ENCODE measurements at regions not wholly inside any gene's neighbourhood (a gene's known extent, or its start where the extent isn't known, plus 50 kb on each side); places are given as distances from the start of the nearest gene placed in this dataset.

- H3K36me3 ChIP-seq: no peaks in the 10 kb centered on the region
- H3K4me3 ChIP-seq: no peak overlapping the region
- DNase-seq: peak in 1 of 3 donors; percentile 35
- no peaks in the 10 kb centered on the region for H3K4me1 ChIP-seq
- no peaks in the 10 kb centered on the region for H3K27me3 ChIP-seq
- no peak overlapping the region for H3K27ac ChIP-seq
- no peaks in the 10 kb centered on the region for H3K9me3 ChIP-seq
- TF ChIP-seq, protein P1, sequence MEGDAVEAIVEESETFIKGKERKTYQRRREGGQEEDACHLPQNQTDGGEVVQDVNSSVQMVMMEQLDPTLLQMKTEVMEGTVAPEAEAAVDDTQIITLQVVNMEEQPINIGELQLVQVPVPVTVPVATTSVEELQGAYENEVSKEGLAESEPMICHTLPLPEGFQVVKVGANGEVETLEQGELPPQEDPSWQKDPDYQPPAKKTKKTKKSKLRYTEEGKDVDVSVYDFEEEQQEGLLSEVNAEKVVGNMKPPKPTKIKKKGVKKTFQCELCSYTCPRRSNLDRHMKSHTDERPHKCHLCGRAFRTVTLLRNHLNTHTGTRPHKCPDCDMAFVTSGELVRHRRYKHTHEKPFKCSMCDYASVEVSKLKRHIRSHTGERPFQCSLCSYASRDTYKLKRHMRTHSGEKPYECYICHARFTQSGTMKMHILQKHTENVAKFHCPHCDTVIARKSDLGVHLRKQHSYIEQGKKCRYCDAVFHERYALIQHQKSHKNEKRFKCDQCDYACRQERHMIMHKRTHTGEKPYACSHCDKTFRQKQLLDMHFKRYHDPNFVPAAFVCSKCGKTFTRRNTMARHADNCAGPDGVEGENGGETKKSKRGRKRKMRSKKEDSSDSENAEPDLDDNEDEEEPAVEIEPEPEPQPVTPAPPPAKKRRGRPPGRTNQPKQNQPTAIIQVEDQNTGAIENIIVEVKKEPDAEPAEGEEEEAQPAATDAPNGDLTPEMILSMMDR (IDR thresholded peaks at IDR 0.05): no peak
- no peak for TF ChIP-seq POLR2A (IDR thresholded peaks at IDR 0.05)
Observed at GRCh38 chr11:69930081-69931059, 111.2 kb upstream of the FGF3 start.

- no peaks in the 10 kb centered on the region for H3K9me3 ChIP-seq
- H3K4me1 ChIP-seq: no peaks in the 10 kb centered on the region
- no peaks in the 10 kb centered on the region for H3K36me3 ChIP-seq
- peak in 1 of 3 donors; percentile 24 for DNase-seq
- no peaks in the 10 kb centered on the region for H3K27me3 ChIP-seq
- TF ChIP-seq, protein P1 (IDR thresholded peaks at IDR 0.05): no peak
- no peak for TF ChIP-seq POLR2A (IDR thresholded peaks at IDR 0.05)
- H3K27ac ChIP-seq: no peak overlapping the region
- H3K4me3 ChIP-seq: no peak overlapping the region
Observed at GRCh38 chr11:69931060-69931910, 112.1 kb upstream of the FGF3 start.

DNA sequence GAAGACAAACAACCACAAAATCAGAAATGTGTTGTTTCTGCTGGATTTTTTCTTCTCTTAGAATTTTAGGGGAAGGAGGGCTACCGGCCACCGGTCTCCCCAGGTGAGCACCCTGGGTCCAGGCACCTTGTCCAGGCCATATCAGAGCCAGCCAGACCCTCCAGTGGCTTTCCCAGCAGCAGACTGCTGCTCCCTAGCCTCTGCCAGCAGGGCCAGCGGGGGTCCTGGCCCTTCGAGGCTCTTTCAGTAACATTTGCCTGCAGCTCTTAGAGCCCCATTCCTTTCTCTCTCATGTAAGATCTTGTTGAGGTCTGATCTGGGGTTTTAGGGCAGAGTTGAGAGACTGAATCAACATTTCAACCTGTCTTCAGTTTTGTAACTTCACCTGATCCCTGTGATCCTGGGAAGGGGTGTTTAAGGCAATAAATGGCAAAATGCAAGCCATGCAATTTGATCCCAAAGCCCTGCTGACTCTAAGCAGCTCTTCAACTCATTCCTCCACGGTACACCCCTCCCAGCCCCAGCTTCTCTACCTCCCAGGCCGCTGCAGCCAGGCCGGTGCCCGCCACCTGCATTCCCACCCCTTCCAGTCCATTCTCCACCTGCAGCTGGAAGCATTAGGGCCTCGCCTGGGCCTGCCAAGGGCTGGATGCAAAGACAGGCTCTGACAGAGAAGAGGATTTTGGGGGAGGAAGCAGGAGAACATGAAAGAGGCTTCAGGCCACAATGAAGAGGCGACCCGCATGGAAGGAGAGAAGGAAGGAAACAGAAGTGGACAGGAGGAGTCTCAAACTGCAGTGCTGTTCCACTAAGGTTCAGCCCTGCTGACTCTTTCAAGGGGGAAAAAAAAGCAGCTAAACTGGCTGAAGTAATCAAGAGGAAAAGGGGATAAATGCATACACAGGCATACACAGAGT lies 113.0 kb upstream of the FGF3 start:
- Histone ChIP-seq H3K4me3 (no peak overlapping the region), H3K27me3 (no peaks in the 10 kb centered on the region), H3K36me3 (no peaks in the 10 kb centered on the region), H3K4me1 (no peaks in the 10 kb centered on the region), H3K27ac (no peak overlapping the region), H3K9me3 (no peaks in the 10 kb centered on the region)
- DNase-seq: no peak
- TF ChIP-seq POLR2A (IDR thresholded peaks at IDR 0.05): no peak
- TF ChIP-seq, protein P1 (IDR thresholded peaks at IDR 0.05): no peak

DNA sequence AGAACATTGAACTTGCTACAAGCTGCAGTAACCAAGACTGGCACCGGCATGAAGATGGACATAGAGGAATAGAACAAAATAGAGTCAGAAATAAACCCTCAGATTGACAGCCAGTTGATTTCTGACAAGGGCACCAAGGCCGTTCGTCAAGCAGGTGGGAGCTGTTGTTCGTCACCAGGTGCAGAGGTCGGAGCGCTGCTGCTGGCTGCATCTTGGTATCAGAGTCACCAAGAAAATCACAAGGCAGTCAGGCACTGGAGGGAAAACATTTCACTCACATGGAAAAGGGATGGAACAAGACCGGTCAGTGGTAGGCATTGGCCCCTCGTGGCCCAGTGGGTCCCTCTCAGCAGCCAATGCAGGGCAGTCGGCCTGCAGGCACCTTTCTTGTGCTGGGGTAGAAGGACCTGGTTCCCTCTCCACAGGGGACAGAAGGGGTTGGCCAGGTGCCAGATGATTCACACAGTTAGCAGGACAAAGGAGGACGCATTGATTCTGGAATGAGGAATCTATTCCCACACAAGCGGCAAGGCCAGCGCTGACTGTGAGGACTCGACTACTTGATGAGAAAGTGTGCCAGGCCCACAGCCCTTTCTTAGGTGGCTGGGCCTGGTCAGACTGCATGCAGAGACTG lies 115.8 kb upstream of the FGF3 start:
- TF ChIP-seq, protein P1 (IDR thresholded peaks at IDR 0.05): no peak
- no peak for TF ChIP-seq POLR2A (IDR thresholded peaks at IDR 0.05)
- peak in 1 of 3 donors; percentile 32 for DNase-seq
- no peak overlapping the region for H3K4me3 ChIP-seq
- H3K9me3 ChIP-seq: no peaks in the 10 kb centered on the region
- H3K27ac ChIP-seq: no peak overlapping the region
- H3K36me3 ChIP-seq: no peaks in the 10 kb centered on the region
- no peaks in the 10 kb centered on the region for H3K27me3 ChIP-seq
- no peaks in the 10 kb centered on the region for H3K4me1 ChIP-seq
